ENCODE measurements at regions not wholly inside any gene's neighbourhood (a gene's known extent, or its start where the extent isn't known, plus 50 kb on each side); places are given as distances from the start of the nearest gene placed in this dataset.

GRCh38 chr7:142351145-142351544 is 93.3 kb upstream of the PRSS58 start:
- Histone ChIP-seq H3K27ac (ENCODE audit: low read depth, low read length) (no peak overlapping the region), H4K20me1 (ENCODE audit: insufficient read depth) (no peaks in the 10 kb centered on the region), H3K27me3 (ENCODE audit: insufficient read depth, low read length) (no peaks in the 10 kb centered on the region), H3K36me3 (ENCODE audit: control insufficient read depth in 1 of 2, insufficient read depth in 2 of 2, low read length in 2 of 2) (no peaks in the 10 kb centered on the region), H3K4me1 (ENCODE audit: control insufficient read depth in 1 of 2, insufficient read depth in 2 of 2, low read length in 2 of 2) (no peaks in the 10 kb centered on the region), H3K9me3 (ENCODE audit: control insufficient read depth in 1 of 2, insufficient read depth in 1 of 2, low read depth in 1 of 2, low read length in 2 of 2) (no peaks in the 10 kb centered on the region), H3K9me2 (ENCODE audit: insufficient read depth) (no peaks in the 10 kb centered on the region), H3K9ac (ENCODE audit: low read length) (no peak overlapping the region), H3K79me2 (ENCODE audit: insufficient read depth, low read length) (no peaks in the 10 kb centered on the region), H3K4me2 (ENCODE audit: low read length) (no peak overlapping the region), H3K4me3 (replicated peaks in 1 of 2; ENCODE audit: low read depth in 1 of 2, low read length in 2 of 2) (no peak overlapping the region), H2AFZ (ENCODE audit: low read depth, low read length, poor library complexity, severe bottlenecking) (no peak overlapping the region)
- ATAC-seq = no peak
- ChIA-PET POLR2A (no interaction called here), RAD21 (ENCODE audit: low non-redundant PET in 1 of 2, low total read pairs in 2 of 2, uncharacterized antibody in 2 of 2, unreplicated experiment in 2 of 2) (no interaction called here), CTCF (interaction anchor here (0.7 to 1.9 kb wide), 4 partner anchors 9 to 48 kb away, joined by 3 to 6 read pairs (median 3); no protein-coding TSS in a partner anchor)
- no peak for TF ChIP-seq CEBPB (IDR thresholded peaks at IDR 0.05; ENCODE audit: low read depth)
- no peak for TF ChIP-seq REST (IDR thresholded peaks at IDR 0.05; ENCODE audit: low read depth)
- TF ChIP-seq ZNF274 (IDR thresholded peaks at IDR 0.05; ENCODE audit: low read depth, low read length) = no peak
- TF ChIP-seq MAX (IDR thresholded peaks at IDR 0.05) = no peak
- no peak for TF ChIP-seq SP1 (IDR thresholded peaks at IDR 0.05; ENCODE audit: low read depth)
- no peak for TF ChIP-seq EGR1 (IDR thresholded peaks at IDR 0.05; ENCODE audit: low read depth)
- TF ChIP-seq CTCF (IDR thresholded peaks at IDR 0.05 in 2 of 3, conservative IDR thresholded peaks at IDR 0.05 in 1 of 3; ENCODE audit: borderline replicate concordance in 1 of 3, insufficient read depth in 1 of 3, low read depth in 2 of 3, low read length in 2 of 3) = no peak
- no peak for TF ChIP-seq JUND (IDR thresholded peaks at IDR 0.05)
- TF ChIP-seq ELF1 (IDR thresholded peaks at IDR 0.05; ENCODE audit: borderline replicate concordance, low read depth) = no peak
- no peak for TF ChIP-seq TCF7L2 (IDR thresholded peaks at IDR 0.05; ENCODE audit: borderline replicate concordance, extremely low read depth, insufficient read depth, insufficient read length)
- TF ChIP-seq RAD21 (IDR thresholded peaks at IDR 0.05; ENCODE audit: low read depth) = no peak
- TF ChIP-seq FOSL1 (IDR thresholded peaks at IDR 0.05; ENCODE audit: low read depth) = no peak
- intact Hi-C loops (cut with micrococcal nuclease) = loop anchor here (1.0 kb wide), 1 partner anchor 9 kb away; no protein-coding TSS in a partner anchor
- no peak for DNase-seq (ENCODE audit: low read depth, low spot score)
- BruUV-seq (replicated peaks) = no TSS peak

Data from HCT116 (cell line).